HepG2 (cell line): ENCODE measurements at regions not wholly inside any gene's neighbourhood (a gene's known extent, or its start where the extent isn't known, plus 50 kb on each side); places are given as distances from the start of the nearest gene placed in this dataset.

Experiments
- ATAC-seq: fragments of 200-7000 bp; cut with Tn5 transposase; 3 replicates; pipeline ENCODE4 v1.9.1; 2020; ENCODE audit warnings: mild to moderate bottlenecking, moderate library complexity
- BruUV-seq: library from RNA; stranded (reverse); fragments of 400-500 nt; replicated peaks from 2 replicates; lab custom pipeline; 2021; lab: Mats Ljungman, UMichigan
- CTCF ChIA-PET: fragments of 300-600 bp; formaldehyde crosslinking; extraction: SDS; loops from one replicate; lab custom pipeline; 2021; ENCODE audit warnings: low total read pairs, inconsistent platforms, low intra/inter-chr PET ratio; lab: Yijun Ruan, JAX
- POLR2A ChIA-PET: fragments of 350-600 bp; sonication (Branson Sonifier 250); formaldehyde crosslinking; loops from one replicate; lab custom pipeline; 2020; ENCODE audit warnings: antibody characterized with exemption, inconsistent platforms; lab: Yijun Ruan, JAX
- DNase-seq: peaks from one replicate; pipeline ENCODE4 v3.0.0-alpha.2; 2015; ENCODE audit warnings: low spot score
- FAIRE-seq: peaks from 3 replicates; lab custom pipeline; 2011; peaks lifted over from hg19 to GRCh38; lab: Jason Lieb, UNC
- H2AFZ ChIP-seq: one replicate; pipeline ENCODE4 v1.6.1; 2011; ENCODE audit warnings: low read length, inconsistent platforms
- H3K27ac ChIP-seq: fragments of 300-600 bp; 3 replicates; pipeline ENCODE4 v1.8.0; 2011; ENCODE audit warnings: mixed run types, mild to moderate bottlenecking, mixed read lengths, low read length, inconsistent platforms; ENCODE audit not compliant: insufficient read depth; ENCODE audit errors: extremely low read length
- H3K27me3 ChIP-seq, 2 experiments: fragments of 200-600 bp in 1 of 2; 2 replicates in 1 of 2; 3 replicates in 1 of 2; pipeline versions ENCODE4 v1.6.0 to v1.8.0; 2011; ENCODE audit warnings: low read length in 2 of 2, mild to moderate bottlenecking in 2 of 2, moderate library complexity in 2 of 2, inconsistent platforms in 1 of 2; ENCODE audit not compliant: insufficient read depth in 2 of 2, control insufficient read depth in 1 of 2
- H3K36me3 ChIP-seq, 2 experiments: fragments of 200-600 bp in 1 of 2; replicated peaks in 1 of 2; 2 replicates in 1 of 2; 3 replicates in 1 of 2; pipeline versions ENCODE4 v1.5.1 to v1.8.0; 2011; ENCODE audit warnings: low read length in 2 of 2, inconsistent platforms in 1 of 2; ENCODE audit not compliant: insufficient read depth in 2 of 2, control insufficient read depth in 1 of 2
- H3K4me1 ChIP-seq: 2 replicates; pipeline ENCODE4 v1.5.1; 2012; ENCODE audit warnings: low read length, inconsistent platforms; ENCODE audit not compliant: insufficient read depth
- H3K4me2 ChIP-seq: 2 replicates; pipeline ENCODE4 v1.6.0; 2011; ENCODE audit warnings: low read depth, low read length, inconsistent platforms
- H3K4me3 ChIP-seq, 3 experiments: fragments of 200-600 bp in 1 of 3; sonication (generic), shearing (Covaris generic) in 1 of 3; replicated peaks in 1 of 3; 2 replicates each; pipeline ENCODE4 v1.5.1; 2011 to 2016; ENCODE audit warnings: low read length in 3 of 3, inconsistent platforms in 2 of 3, low read depth in 2 of 3, mild to moderate bottlenecking in 2 of 3, control low read depth in 1 of 3, mixed read lengths in 1 of 3; ENCODE audit not compliant: insufficient read depth in 1 of 3
- H3K79me2 ChIP-seq: one replicate; pipeline ENCODE4 v1.6.1; 2011; ENCODE audit warnings: low read length, inconsistent platforms; ENCODE audit not compliant: insufficient read depth
- H3K9ac ChIP-seq: 2 replicates; pipeline ENCODE4 v1.6.0; 2011; ENCODE audit warnings: mild to moderate bottlenecking, low read depth, low read length, inconsistent platforms; ENCODE audit not compliant: insufficient read depth
- H3K9me3 ChIP-seq: 2 replicates; pipeline ENCODE4 v1.5.1; 2012; ENCODE audit warnings: mild to moderate bottlenecking, low read length
- H4K20me1 ChIP-seq: 2 replicates; pipeline ENCODE4 v1.6.0; 2011; ENCODE audit warnings: inconsistent platforms, mild to moderate bottlenecking, low read length, moderate library complexity; ENCODE audit not compliant: insufficient read depth
- CBX2 ChIP-seq, 2 experiments: fragments of 200-600 bp in 1 of 2; sonication (generic); formaldehyde crosslinking in 1 of 2; IDR thresholded peaks; 2 replicates each; pipeline versions ENCODE4 v1.7.0 to v1.8.1; 2018 to 2022; ENCODE audit warnings: low read depth in 2 of 2, low read length in 1 of 2, mild to moderate bottlenecking in 1 of 2, missing genetic modification reagents in 1 of 2
- CREB1 ChIP-seq, 2 experiments: fragments of 450-650 bp in 1 of 2; IDR thresholded peaks; 2 replicates each; pipeline ENCODE4 v1.6.1; 2016 to 2017; ENCODE audit warnings: control low read depth in 1 of 2, mild to moderate bottlenecking in 1 of 2, missing compliant biosample characterization in 1 of 2, missing genetic modification characterization in 1 of 2
- E2F1 ChIP-seq: sonication (generic); formaldehyde crosslinking; IDR thresholded peaks from 2 replicates; pipeline ENCODE4 v1.5.0; 2020; ENCODE audit warnings: missing genetic modification reagents
- HOMEZ ChIP-seq: IDR thresholded peaks from 2 replicates; pipeline ENCODE4 v1.6.1; 2016; ENCODE audit warnings: low read depth
- IRF9 ChIP-seq: sonication (generic); formaldehyde crosslinking; IDR thresholded peaks from 2 replicates; pipeline ENCODE4 v1.8.0; 2022; ENCODE audit warnings: missing genetic modification reagents, mild to moderate bottlenecking, borderline replicate concordance
- ISX ChIP-seq: sonication (generic); formaldehyde crosslinking; conservative IDR thresholded peaks from 2 replicates; pipeline ENCODE4 v1.5.0; 2020; ENCODE audit warnings: missing genetic modification reagents
- MATR3 ChIP-seq: sonication (generic); formaldehyde crosslinking; IDR thresholded peaks from 2 replicates; pipeline ENCODE4 v1.4.0; 2020; ENCODE audit warnings: missing genetic modification reagents
- NFIB ChIP-seq: sonication (generic); formaldehyde crosslinking; IDR thresholded peaks from 2 replicates; pipeline ENCODE4 v1.9.0; 2021; ENCODE audit warnings: missing genetic modification reagents, mild to moderate bottlenecking, borderline replicate concordance
- SMAD1 ChIP-seq: sonication (generic); formaldehyde crosslinking; IDR thresholded peaks from 2 replicates; pipeline ENCODE4 v1.4.0; 2020; ENCODE audit warnings: missing genetic modification reagents, low read depth, mild to moderate bottlenecking, borderline replicate concordance
- SMC3 ChIP-seq: IDR thresholded peaks from 2 replicates; pipeline ENCODE4 v1.6.1; 2011; ENCODE audit warnings: low read length, improper control_type of control experiment
- ZGPAT ChIP-seq: IDR thresholded peaks from 2 replicates; pipeline ENCODE4 v1.6.1; 2016; ENCODE audit warnings: mild to moderate bottlenecking
- ZMAT5 ChIP-seq: sonication (generic); formaldehyde crosslinking; IDR thresholded peaks from 2 replicates; pipeline ENCODE4 v1.5.0; 2020; ENCODE audit warnings: mild to moderate bottlenecking, low read depth, missing genetic modification reagents, borderline replicate concordance
- ZNF335 ChIP-seq: sonication (generic); formaldehyde crosslinking; IDR thresholded peaks from 2 replicates; pipeline ENCODE4 v1.4.0; 2020; ENCODE audit warnings: missing genetic modification reagents
- ZNF460 ChIP-seq: sonication (generic); formaldehyde crosslinking; IDR thresholded peaks from 2 replicates; pipeline ENCODE4 v1.5.1; 2020; ENCODE audit warnings: missing genetic modification reagents, mild to moderate bottlenecking, borderline replicate concordance
- ZNF574 ChIP-seq: sonication (generic); formaldehyde crosslinking; IDR thresholded peaks from 2 replicates; pipeline ENCODE4 v1.4.0; 2020; ENCODE audit warnings: missing genetic modification reagents
- ZNF720 ChIP-seq: sonication (generic); formaldehyde crosslinking; IDR thresholded peaks from 2 replicates; pipeline ENCODE4 v1.4.0; 2020; ENCODE audit warnings: missing genetic modification reagents
- WGBS: methylation state at CpG from one replicate; pipeline ENCODE4 v1.1.6; 2017; ENCODE audit warnings: low lambda C conversion rate; 5-methylcytosine and 5-hydroxymethylcytosine counted together
- in situ Hi-C: cut with HindIII; loops from 2 replicates; pipeline ENCODE4 v1.10.0; 2017; ENCODE audit warnings: low pct_unique_long_range_greater_than_20kb; ENCODE audit not compliant: extremely low pct_ligation_motif_present
- intact Hi-C: fragments of 100-400 bp; cut with micrococcal nuclease; formaldehyde crosslinking; loops from one replicate; pipeline ENCODE4 v1.10.0; 2022; ENCODE audit not compliant: unreplicated experiment

- DNase-seq (no peak), ATAC-seq (no peak), FAIRE-seq (no peak)
- Histone ChIP-seq H3K4me2 (no peak overlapping the region), H3K9ac (no peak overlapping the region), H4K20me1 (no peaks in the 10 kb centered on the region), H3K4me1 (no peaks in the 10 kb centered on the region), H3K79me2 (no peaks in the 10 kb centered on the region), H3K9me3 (no peaks in the 10 kb centered on the region; the same call in 1 of the 2 replicates), H3K27me3 (no peaks in the 10 kb centered on the region), H3K4me3 (no peak overlapping the region), H3K36me3 (no peaks in the 10 kb centered on the region), H3K27ac (no peak overlapping the region), H2AFZ (no peak overlapping the region)
- intact Hi-C loops, result no loop called here
- WGBS, result no CpG with 5 or more reads among the region's 1 CpG
- BruUV-seq, result no TSS peak
- ChIA-PET CTCF (no interaction called here), POLR2A (no interaction called here)
- in situ Hi-C loops, result no loop called here
- TF ChIP-seq ZGPAT (CRISPR knock-in tag) (no peak), MATR3 (CRISPR knock-in tag) (no peak), CREB1 (IDR thresholded peaks at IDR 0.05) (no peak), CREB1 (CRISPR knock-in tag; IDR thresholded peaks at IDR 0.05) (no peak), SMAD1 (CRISPR knock-in tag) (no peak), ISX (CRISPR knock-in tag) (no peak), ZNF720 (CRISPR knock-in tag) (no peak), ZNF335 (CRISPR knock-in tag) (no peak), CBX2 (IDR thresholded peaks at IDR 0.05; ENCODE audit: low read depth, low read length) (no peak), CBX2 (CRISPR knock-in tag; IDR thresholded peaks at IDR 0.05; ENCODE audit: low read depth) (no peak), HOMEZ (CRISPR knock-in tag) (no peak), ZNF574 (CRISPR knock-in tag) (no peak), ZMAT5 (no peak), SMC3 (no peak), NFIB (CRISPR knock-in tag) (no peak), IRF9 (CRISPR knock-in tag) (no peak), E2F1 (CRISPR knock-in tag) (no peak), ZNF460 (no peak)
These were observed 1021.9 kb downstream of the NLGN4Y start for GRCh38 chrY:15546177-15546754.
